ENCODE measurements at regions not wholly inside any gene's neighbourhood (a gene's known extent, or its start where the extent isn't known, plus 50 kb on each side); places are given as distances from the start of the nearest gene placed in this dataset.
"Not testable (repeated sequence)": the region's sequence is repeated elsewhere in the genome, so short reads cannot be mapped to it uniquely, and the experiment has no call there.

DNA sequence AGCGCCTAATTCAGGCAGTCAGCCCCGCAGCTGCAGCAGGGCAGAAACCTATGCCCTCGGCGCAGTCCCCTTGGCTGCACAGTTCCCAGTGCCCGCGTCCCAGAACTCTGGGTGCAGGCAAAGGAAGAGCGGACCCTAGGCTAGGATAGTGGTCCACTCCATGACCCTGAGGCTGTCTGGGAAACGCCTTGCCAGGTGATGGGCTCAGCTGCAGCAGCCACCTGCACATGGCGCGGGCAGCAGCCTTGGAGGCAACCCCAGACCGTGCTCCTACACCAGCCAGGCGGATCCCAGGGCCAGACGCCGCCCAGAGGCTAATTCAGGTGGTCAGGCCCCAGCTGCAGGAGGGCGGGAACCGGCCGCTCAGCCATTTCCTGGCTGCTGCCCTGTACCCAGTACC, 83.0 kb downstream of the POTEC start:
- not testable (repeated sequence) for DNase-seq (ENCODE audit: low read depth)

DNA sequence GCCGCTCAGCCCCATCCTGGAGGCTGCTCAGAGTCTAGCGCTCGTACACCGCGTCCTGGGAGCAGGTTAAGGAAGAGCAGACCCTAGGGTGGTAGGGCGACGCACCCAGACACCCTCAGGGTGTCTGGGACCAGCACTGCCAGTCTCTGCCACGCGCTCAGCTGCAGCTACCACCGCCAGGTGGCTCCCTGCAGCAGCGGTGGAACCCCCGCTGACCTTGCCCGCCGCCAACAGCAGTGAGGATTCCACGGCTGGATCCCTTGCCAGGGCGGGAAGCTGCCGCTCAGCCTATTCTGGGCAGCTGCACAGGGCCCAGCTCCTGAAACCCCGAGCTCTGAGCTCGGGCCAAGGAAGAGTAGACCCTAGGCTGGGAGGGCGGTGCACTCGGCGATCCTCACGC, 83.6 kb downstream of the POTEC start:
- not testable (repeated sequence) for DNase-seq (ENCODE audit: low read depth)

DNA sequence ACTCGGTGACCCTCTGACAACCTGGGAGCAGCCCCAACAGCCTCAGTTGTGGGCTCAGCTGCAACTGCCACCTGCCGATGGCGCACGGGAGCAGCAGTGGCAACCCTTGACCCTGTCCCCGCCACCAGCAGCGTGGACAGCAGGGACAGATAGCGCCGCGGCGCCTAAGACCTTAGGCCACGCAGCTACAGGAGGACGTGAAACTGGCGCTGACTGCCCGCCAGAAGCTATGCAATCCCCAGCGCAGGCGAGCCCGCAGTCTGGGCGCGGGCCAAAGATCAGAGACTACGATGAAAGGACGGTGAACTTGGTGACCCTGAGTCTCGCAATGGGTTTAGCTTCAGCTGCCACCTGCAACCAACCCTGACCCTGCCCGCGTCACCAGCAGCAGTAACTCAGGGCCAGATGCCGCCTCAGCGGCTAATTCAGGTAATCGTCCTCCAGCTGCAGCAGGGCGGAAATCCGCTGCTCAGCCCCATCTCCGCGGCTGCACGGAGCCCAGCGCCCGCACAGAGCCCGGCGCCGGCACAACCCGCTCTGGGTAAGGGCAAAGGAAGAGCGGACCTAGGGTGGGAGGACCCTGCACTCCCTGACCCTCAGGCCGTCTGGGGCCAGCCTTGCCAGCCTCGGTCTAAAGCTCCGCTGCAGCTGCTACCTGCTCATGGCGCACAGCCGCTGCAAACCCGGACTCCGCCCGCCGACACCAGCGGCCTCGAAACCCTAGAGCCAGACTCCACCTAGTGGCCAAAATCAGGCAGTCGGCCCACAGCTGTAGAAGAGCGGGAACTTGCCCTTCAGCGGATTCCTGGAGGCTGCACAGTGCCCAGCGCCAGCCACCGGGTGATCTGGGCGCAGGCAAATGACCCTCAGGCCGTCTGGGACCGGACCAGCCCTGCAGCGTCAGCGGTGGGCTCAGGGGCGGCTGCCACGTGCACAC, 85.1 kb downstream of the POTEC start:
- DNase-seq (ENCODE audit: low read depth): peak; percentile 48

DNA sequence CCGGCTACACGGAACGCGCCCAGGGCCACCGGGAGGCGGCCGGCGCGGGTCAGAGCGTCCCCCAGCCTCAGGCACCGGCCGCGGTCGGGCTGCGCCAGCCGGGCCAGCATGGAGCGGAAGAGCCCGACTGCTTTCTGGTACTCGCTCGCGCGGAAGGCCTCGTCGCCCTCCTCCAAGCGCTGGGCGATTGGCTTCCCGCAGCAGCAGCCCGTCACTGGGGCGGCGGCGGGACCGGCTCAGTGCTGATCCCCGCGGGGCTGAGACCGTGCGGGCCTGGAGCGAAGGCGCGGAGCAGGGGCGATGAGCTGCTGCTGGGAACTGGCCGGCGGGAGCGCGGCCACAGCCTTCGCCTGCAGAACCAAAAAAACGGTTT, 92.8 kb downstream of the POTEC start:
- DNase-seq (ENCODE audit: low read depth): not testable (repeated sequence)

DNA sequence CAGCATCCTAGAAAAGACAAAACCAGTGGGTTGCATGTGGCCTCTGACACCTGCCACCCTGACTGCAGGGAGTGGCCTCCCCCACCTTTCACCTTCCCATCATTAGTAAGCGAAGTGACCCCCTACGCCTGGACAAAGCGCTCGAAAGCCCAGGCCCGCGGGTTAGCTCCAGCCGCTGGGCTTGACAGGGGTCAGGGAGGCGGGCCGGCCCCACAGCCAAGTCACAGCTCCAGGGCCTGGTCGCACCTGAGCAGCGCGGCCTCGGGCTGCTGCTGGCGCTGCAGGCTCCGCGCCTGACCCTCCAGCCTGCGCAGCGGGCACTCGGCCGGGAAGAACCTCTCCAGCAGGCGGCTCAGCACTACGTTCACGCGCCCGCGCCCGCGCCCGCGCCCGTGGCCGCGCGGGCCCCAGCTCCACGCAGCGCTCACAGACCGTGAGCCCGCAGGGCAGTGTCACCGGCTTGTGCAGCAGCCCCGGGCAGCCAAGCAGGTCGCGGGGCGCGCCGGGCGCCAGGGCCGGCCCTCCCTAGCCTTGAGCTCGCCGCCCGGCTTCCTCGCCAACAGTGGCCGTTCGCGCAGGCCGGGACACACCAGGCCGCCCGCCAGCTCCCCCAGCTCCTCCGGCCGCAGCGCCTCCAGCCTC, 93.3 kb downstream of the POTEC start:
- DNase-seq (ENCODE audit: low read depth): not testable (repeated sequence)

DNA sequence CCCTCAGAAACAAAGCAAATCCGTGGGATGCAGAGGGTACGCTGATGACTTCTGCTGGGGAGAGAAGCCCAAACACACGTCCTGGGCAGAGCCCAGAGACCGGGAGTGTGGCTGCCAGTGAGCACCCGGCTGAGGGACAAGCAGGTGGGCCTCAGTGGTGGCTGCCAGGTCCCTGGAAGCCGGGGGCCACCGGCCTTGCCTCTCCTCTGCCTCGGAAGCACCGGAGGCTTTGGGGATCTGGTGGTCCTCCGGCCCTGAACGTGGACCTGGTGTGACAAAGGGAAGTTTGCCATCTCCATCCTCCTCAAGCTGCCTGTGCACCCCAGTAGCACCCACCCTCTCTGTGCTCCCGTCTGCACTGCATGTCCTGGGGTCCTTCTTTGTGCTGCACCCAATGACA, 94.3 kb downstream of the POTEC start:
- DNase-seq (ENCODE audit: low read depth): not testable (repeated sequence)

DNA sequence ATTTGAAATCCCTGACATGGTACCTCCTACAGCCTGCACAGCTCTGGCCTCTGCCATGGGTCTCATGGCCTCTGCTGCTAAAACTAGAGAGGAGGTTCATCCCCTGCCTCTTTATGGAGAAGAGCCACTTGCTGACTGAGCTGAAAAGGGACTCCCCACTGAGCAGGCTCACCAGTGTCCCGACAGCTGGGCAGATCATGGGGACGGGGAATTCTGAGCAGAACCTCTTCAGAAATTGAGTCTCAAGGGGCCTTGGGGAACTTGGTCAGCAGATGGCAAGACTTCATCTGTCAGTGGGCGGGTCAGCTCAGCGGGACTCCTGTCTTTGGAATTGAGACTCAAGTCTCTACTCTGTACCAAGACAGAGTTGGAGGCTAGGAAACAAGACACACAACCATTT, 95.7 kb downstream of the POTEC start:
- DNase-seq (ENCODE audit: low read depth): not testable (repeated sequence)

DNA sequence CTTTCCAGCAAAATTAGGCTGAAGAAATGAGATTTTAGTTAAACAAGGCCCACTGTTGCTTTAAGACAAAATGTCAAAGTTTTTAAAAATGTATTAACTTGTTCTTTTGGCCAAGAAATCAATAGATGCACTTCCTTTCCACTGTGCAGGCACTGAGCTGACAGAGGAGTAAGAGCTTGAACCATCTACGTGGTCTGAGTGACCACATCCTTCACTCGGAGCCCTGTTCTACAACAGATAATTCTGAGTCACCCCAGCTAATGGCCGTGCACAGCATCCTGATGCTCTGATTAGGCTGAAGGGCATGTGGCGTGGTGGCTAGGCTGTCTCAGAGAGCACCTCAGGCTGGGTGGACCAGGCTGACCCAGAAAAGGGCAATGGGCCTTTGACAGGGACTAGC, 107.9 kb downstream of the POTEC start:
- DNase-seq (ENCODE audit: low read depth): not testable (repeated sequence)

DNA sequence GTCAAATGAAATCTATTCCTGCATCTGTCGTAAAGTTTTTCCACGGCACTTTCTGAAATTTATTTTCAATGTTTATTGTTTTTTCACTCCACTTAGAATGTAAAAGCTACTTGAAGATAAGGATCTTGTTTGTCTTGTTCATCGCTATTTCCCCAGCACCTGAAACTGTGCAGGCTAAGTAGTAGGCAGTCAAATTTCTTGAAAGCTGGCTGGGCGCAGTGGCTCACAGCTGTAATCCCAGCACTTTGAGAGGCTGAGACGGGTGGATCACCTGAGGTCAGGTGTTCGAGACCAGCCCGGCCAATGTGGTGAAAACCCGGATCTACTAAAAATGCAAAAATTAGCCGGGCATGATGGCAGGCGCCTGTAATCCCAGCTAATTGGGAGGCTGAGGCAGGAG, 111.0 kb downstream of the POTEC start:
- DNase-seq (ENCODE audit: low read depth): not testable (repeated sequence)

DNA sequence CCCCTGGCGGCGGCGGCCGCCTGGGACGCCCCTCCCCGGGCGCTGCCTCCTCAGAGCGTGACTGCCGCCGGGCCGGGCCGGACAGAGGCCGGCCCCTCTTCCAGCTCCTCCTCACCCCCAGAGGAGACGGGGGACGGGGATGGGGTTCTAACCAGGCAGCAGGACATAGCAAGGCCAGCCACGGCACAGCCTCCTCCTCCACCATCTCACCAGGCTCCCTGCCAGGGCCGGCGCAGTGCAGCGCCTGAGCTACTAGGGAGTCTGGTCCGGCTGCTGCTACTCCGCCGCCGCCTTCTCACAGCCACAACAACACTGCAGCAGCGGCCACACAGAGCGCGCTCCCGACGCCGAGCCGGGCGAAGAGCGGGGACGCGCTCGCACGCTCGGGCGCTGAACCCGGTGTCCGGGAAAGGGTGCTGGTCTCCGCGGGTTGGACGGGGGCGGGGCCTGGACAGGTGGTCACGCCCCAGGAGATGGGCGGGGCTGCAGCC, 112.3 kb downstream of the POTEC start:
- DNase-seq (ENCODE audit: low read depth): peak; percentile 22

DNA sequence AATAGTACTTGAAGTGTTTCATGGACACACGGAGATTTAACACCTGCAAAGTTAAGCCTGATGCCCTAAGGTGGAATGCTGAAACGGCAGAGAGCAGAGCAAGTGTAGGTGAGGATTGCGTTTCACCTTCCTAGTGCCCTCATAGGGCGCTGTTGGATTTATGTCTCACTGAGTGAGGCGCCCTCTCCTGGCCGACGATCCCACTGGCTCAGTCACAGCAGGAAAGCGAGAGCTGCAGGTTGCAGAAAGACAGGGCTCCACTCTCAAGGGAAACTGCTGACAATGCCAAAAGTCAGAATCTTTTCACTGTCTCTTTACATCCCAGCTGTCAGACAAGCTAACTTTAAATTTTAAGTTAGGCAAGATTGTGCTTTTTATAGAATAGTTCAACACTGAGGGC, 127.6 kb downstream of the POTEC start:
- DNase-seq (ENCODE audit: low read depth): not testable (repeated sequence)

DNA sequence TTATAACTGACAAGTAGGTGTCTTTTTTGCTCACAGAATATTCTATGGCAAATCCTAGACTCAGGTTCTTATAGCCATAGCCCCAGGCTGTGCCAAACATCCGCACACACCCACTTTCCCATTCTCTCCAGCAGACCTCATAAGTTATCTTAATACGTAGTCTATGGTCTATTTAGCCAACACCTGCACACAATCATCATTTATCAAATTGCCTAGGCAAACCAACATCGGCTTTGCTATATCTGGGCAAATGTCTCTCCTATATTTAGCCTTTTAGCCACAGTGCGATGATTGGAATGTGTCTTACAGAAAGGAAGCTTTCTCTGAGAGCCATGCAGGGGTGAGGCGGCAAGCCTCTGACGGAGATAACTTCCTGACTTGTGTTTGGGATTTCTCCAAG, 128.0 kb downstream of the POTEC start:
- DNase-seq (ENCODE audit: low read depth): not testable (repeated sequence)

DNA sequence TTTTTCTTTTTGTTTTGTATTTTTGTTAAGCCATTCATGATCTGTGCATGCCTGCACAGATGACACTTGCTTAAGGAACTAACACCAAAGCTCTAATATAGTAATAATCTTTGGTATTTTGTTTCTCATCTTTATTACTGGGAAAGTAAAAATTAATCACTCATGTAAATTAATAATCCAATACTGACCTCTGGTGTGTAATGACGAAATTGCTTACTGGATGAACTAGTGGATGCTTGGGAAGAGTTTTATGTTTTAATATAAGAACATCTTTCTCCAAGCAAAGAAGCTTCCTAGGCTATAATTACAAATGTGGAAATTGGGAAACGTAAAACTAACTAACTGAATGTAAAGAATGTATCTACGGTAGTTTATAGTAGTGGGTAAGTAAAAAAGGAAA, 147.9 kb downstream of the POTEC start:
- DNase-seq (ENCODE audit: low read depth): not testable (repeated sequence)

DNA sequence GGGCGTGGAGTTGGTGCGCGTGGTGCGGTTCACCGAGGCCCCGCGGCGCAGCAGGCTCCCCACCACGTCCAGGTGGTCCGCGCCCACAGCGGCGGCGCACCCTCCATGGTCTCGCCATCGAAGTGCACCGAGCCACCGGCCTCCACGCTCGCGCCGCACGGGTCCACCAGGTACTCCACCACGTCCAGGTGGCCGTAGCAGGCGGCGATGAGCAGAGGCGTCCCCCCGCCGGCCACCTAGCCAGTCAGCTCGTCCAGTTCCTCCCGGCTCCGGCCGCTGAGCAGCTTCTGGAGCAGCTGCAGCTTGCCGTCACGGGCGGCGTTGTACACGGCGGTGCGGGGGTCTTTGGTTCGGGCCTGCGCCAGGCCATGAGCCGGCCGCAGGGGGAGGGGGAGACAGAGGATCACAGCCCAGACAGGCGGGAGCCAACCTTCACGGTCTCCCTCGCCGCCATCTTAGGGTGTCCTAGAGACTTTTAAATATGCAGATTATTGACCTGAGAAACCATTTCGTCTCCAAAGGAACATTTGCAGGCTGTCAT, 149.8 kb downstream of the POTEC start:
- DNase-seq (ENCODE audit: low read depth): not testable (repeated sequence)

DNA sequence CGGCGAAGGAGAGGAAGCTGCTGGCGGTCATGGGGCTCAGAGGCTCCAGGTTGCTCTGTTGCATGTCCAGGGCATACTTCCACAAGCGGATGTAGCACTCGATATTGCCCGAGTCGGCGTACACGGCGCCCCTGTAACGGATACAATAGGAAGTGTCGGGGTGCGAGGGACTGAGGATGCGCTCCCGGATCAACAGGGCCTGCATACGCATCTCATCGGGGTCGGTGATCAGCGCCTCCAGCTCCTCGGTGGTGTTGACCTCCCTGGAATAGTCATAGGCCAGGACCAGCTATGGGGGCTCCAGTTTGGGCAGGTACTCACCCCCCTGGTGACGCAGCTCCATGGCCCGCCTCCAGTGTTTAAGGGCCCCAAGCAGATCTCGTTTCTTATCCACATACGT, 150.8 kb downstream of the POTEC start:
- DNase-seq (ENCODE audit: low read depth): not testable (repeated sequence)

DNA sequence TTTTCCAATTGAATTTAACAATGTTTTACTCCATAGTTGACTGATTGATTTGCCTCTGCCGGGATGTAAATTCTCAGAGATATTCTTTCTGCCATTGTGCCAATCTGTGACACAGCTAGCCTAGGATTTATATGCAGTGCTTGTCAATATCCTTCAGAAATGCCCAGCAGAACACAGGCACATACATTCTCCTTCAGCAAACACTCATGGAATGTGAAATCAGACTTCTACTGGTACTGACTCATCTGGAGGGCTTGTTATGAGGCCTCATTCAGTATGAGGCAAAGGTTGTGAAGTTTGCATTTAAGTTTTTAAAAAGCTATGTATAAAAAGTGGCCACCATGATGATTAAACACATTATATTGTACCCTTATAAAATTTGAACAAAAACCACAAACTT, 158.4 kb downstream of the POTEC start:
- not testable (repeated sequence) for DNase-seq (ENCODE audit: low read depth)

DNA sequence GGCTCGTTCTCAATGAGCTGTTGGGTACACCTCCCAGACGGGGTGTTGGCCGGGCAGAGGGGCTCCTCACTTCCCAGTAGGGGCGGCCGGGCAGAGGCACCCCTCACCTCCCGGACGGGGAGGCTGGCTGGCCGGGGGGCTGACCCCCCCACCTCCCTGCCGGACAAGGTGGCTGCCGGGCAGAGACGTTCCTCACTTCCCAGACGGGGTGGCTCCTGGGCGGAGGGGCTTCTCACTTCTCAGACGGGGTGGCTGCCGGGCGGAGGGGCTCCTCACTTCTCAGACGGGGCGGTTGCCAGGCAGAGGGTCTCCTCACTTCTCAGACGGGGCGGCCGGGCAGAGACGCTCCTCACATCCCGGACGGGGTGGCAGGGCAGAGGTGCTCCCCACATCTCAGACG, 160.7 kb downstream of the POTEC start:
- not testable (repeated sequence) for DNase-seq (ENCODE audit: low read depth)

DNA sequence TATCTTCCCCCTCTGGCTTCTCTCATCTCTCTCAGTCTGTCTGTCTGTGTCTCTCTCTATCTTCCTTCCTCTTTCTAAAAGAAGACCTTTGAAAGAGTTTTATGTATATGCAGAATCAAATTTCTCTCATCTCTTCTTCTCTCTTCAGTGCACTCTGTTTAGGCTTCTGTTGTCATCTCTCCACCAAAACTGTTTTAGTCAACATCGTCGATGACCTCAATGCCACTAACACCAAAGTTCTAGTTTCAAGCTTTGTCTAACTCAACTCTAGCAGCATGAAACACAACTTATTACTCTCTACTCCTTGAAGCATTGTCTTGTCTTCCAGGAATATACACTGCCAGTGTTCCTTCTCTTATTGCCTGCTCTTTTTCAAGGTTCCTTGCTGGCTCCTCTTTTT, 163.9 kb downstream of the POTEC start:
- not testable (repeated sequence) for DNase-seq (ENCODE audit: low read depth)

DNA sequence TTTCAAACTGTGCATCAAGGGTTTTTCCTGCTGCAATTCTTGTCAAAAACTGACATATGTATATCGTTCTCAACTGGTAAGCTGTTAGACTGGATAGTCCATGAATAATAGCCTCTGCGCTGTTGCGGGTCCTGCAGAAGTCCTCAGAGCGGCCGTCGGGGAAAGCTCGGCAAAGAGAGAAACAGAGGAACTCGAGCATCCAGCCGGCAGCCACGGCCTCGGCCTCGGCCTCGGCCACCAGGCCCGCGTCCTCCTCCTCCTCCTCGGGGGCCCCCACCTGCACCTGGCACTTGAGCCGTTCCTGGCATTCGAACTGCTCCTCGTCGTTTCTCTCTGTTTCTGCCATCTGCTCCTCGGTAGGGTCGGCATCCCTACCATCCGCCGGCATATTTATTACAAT, 165.0 kb downstream of the POTEC start:
- DNase-seq (ENCODE audit: low read depth): not testable (repeated sequence)

DNA sequence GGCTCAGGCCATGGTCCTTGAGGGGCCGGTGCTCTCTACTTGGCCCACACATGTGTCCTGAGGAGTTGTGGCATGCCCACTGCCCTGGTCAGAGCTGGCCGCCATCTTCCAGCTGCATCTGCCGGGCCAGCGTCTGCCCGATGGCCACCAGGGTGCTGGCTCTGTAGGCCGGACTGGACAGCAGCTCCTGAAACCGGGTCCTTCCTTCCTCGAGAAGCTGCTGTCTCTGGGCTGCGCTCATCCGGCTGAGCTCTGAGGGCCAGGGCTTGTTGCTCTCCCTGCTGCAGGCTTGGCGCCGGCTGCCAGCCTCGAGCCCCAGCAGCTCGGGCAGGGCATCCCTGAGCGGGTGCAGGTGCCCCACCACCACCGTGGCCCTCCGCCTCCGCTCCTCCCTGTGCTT, 182.1 kb downstream of the POTEC start:
- DNase-seq (ENCODE audit: low read depth): not testable (repeated sequence)

DNA sequence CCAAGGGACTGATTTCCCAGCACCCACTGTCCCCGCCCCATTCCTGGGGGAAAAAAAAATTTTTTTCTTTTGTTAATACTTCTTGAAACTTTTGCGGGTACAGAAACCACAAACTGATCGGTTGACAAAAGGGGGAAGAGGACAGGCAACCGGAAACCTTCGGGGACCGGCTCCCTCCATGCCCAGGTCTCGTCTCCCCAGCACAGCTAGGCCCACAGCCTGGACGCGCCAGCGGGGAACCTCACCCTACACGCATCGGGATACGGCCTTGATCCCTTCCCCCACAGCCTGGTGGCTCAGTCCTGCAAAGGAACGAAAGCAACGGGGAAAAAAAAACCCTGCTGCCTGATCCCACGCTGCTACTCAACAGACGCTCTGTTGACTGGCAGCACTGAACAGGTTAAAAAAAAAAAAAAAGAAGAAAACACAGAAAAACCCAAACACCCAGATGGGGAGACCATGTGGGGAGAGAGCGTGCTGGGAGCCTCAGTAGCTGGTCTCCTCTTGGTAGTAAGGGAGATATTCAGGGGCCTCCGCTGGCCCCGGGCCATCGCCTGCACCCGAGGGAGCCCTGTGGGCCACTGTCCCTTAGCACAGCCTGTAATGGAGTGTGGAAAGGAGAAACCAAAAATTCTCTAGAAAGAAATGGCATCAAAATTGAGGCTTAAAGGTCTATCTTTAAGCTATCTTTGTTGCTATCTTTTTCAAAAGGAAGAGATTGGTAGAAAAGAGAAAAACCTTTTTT, 185.7 kb downstream of the POTEC start:
- not testable (repeated sequence) for DNase-seq (ENCODE audit: low read depth)

DNA sequence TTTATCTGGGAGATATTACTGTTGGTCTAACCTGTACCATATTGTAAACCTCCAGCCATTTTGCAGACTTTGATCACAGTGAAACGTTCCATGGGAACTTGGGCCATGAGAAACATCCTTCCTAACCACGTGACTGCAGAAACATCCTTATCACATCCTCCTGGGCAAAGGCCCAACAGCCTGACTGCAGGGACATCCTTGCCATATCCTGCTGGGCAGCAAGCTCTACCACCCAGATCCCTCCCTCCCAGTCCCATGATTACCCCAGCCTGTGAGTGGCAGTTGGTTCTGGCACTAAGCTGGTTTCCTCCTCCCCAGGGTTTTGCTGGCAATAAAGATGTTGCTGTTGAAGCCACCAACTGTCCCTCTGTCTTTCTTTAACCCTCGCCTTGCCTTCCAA, 201.2 kb downstream of the POTEC start:
- not testable (repeated sequence) for DNase-seq (ENCODE audit: low read depth)
